Activated naive CD8-positive, alpha-beta T cell treated with anti-CD3 and anti-CD28 coated beads, Interleukin-2, amount 10 ng/mL, durations not matched to agents 7 days and 5 days (primary cell): ENCODE measurements at regions not wholly inside any gene's neighbourhood (a gene's known extent, or its start where the extent isn't known, plus 50 kb on each side); places are given as distances from the start of the nearest gene placed in this dataset.

Experiments
- ATAC-seq: fragments of 150-1000 bp; cut with Tn5 transposase; one replicate; pipeline ENCODE4 v1.10.0; 2021; ENCODE audit warnings: low read depth, moderate library complexity
- POLR2A ChIA-PET: fragments of 350-600 bp; sonication (Branson Sonifier 250); formaldehyde crosslinking; loops from one replicate; lab custom pipeline; 2021; ENCODE audit warnings: antibody characterized with exemption; lab: Charles Lee
- DNase-seq: peaks from one replicate; pipeline ENCODE4 v3.0.0; 2021
- H3K27ac Mint-ChIP-seq: one replicate; pipeline ENCODE4 v1.8.0; 2022; ENCODE audit warnings: mild to moderate bottlenecking, mixed read lengths
- H3K27me3 Mint-ChIP-seq: one replicate; pipeline ENCODE4 v1.8.0; 2022; ENCODE audit warnings: mild to moderate bottlenecking, moderate library complexity, mixed read lengths
- H3K36me3 Mint-ChIP-seq: one replicate; pipeline ENCODE4 v1.8.0; 2021; ENCODE audit warnings: mild to moderate bottlenecking, mixed read lengths
- H3K4me1 Mint-ChIP-seq: one replicate; pipeline ENCODE4 v1.8.0; 2021; ENCODE audit warnings: mixed read lengths
- H3K4me3 Mint-ChIP-seq: one replicate; pipeline ENCODE4 v1.8.0; 2022; ENCODE audit warnings: mild to moderate bottlenecking, moderate library complexity, mixed read lengths
- H3K9me3 Mint-ChIP-seq: one replicate; pipeline ENCODE4 v1.8.0; 2021; ENCODE audit warnings: mixed read lengths

DNA sequence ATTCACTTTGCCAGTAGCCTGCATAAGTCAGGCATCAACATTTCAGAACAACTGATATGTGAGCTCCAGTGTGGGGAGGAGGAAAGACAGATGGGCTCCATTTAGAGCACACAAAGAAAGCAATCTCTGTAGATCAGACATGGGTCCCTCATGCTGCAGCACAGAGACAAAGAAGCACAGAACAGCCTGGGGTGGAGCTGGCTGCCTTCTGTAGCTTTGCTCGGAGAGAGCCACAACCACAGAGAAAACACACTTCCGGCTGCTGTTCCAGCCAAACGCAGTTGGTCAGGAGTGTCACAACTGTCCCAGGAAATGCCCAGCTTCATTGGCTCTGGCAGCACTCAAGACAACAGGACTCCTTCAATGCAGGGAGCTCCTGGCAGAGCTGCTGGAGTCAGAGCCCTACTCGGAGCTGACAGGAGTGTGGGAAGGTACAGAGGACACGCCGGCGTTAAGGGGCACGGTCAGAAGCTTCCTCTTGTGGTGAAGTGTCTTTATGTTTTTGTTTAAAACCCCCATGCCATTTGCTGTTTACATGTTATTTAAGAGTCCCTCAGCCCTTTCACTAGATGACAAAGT, 494.4 kb downstream of the TCERG1L start:
- POLR2A ChIA-PET, result no interaction called here
- Mint-ChIP-seq H3K36me3 (no peaks in the 10 kb centered on the region), H3K4me1 (no peaks in the 10 kb centered on the region), H3K27ac (no peak overlapping the region), H3K4me3 (no peak overlapping the region), H3K9me3 (peaks cover 4% of the 10 kb centered on the region), H3K27me3 (no peaks in the 10 kb centered on the region)
- no peak for ATAC-seq
- no peak for DNase-seq

DNA sequence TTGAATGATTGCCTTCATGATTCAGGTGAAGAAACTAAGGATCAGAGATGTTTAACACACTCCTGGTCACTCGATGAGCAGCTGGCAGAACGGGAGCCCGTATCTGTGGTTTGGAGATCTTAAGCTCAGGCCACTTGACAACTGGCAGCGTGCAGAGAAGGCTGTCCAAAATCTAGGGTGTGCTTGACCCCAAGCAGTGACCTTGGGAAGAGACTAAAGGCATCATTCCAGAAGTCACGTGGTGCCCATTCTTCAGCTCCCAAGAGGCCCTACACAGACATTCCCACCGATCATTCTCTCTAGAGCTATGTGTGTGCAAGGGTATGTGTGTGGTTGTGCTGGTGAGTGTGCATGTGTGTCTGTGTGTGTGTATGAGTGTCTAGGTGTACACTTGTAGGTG, 493.8 kb downstream of the TCERG1L start:
- Mint-ChIP-seq H3K4me1 (no peaks in the 10 kb centered on the region), H3K4me3 (no peak overlapping the region), H3K36me3 (no peaks in the 10 kb centered on the region), H3K9me3 (peaks cover 4% of the 10 kb centered on the region), H3K27me3 (no peaks in the 10 kb centered on the region), H3K27ac (no peak overlapping the region)
- POLR2A ChIA-PET, result no interaction called here
- DNase-seq, result no peak
- ATAC-seq, result no peak

DNA sequence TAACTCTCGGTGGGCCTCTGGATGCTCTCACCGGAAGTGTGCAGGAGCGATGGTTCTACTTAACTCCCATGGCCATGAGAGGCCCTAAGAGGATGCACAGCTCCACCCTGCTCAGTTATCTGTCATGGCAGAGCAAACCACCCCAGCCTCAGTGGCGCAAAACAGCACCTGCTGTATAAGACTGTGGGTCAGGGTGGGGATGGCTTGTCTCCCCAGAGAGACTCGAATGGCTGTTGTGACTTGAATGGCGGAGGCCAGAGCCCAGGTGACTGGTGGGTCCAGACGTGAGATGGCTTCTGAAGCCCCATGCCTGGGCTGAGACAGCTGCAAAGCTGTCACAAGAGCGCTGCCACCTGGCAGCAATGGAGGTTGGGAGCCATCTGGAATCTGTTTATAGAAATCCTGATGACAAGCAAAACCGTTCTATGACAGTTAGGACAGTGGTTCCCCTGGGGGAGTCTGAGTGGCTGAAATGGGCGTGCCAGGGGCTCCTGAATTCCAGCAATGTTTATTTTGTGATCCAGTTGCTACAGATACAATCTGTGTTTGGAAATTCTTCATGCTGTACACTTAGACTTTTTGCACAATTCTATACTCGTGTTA, 490.5 kb downstream of the TCERG1L start:
- peaks cover 12% of the 10 kb centered on the region for H3K9me3 Mint-ChIP-seq
- POLR2A ChIA-PET, result no interaction called here
- DNase-seq (no peak), ATAC-seq (no peak)
- no peak overlapping the region for H3K27ac Mint-ChIP-seq
- H3K27me3 Mint-ChIP-seq, result no peaks in the 10 kb centered on the region
- H3K36me3 Mint-ChIP-seq, result no peaks in the 10 kb centered on the region
- no peaks in the 10 kb centered on the region for H3K4me1 Mint-ChIP-seq
- H3K4me3 Mint-ChIP-seq, result no peak overlapping the region

DNA sequence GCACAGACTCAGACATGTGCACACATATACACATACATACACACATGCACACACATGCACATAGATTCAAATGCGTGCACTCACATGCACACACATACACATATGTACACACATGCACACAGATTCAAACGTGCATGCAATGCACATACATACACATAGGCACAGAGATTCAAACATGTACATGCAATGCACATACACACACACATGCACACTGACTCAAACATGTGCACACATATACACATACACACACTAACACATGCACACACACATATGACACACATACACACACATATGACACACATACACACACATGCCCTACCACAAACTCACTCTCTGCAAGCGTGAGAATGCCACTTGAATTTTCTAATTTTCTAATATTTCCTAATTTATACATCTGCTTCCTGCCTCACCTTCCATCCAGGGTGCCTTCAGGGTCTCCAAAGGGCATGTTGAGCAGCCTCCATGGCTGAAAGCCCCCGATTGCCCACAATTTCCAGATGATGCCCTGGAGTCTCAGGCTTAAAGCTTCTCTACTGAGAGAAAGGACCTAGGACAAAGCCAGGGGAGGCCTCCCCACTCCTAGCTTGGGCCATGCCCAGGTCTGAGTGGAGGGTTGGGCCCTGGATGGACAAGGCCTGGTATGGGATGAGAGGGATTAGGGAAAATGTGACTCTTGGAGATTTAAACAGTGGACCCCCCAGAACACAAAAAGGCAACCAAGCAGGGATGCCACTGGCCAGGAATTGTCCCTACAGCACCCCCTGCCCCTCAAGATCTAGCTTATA, 487.1 kb downstream of the TCERG1L start:
- H3K27me3 Mint-ChIP-seq, result no peaks in the 10 kb centered on the region
- H3K27ac Mint-ChIP-seq, result no peak overlapping the region
- POLR2A ChIA-PET, result no interaction called here
- no peaks in the 10 kb centered on the region for H3K4me1 Mint-ChIP-seq
- H3K4me3 Mint-ChIP-seq, result no peak overlapping the region
- H3K36me3 Mint-ChIP-seq, result no peaks in the 10 kb centered on the region
- peaks cover 8% of the 10 kb centered on the region for H3K9me3 Mint-ChIP-seq
- ATAC-seq (no peak), DNase-seq (no peak)

DNA sequence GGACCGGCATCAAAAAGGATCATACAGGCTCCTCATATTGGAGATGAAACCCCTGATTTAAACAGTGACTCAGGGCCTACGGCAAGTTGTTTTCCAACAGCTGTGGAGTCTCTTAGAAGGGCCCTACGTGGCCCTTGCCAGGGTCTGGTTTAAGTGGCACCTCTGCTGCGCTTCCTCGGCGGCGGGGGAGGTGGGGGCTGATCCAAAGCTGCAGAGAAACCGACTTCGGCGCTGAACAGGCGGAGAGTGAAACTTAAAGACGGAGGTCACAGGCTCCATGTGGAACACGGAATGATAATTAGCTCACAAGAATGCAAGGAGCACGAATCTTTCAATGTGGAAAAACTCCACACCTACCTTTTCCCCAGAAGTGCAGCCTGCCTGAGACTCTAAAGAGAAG, 477.9 kb downstream of the TCERG1L start:
- no peak overlapping the region for H3K27ac Mint-ChIP-seq
- no peaks in the 10 kb centered on the region for H3K27me3 Mint-ChIP-seq
- peaks cover 4% of the 10 kb centered on the region for H3K9me3 Mint-ChIP-seq
- DNase-seq, result no peak
- no peak for ATAC-seq
- no peaks in the 10 kb centered on the region for H3K36me3 Mint-ChIP-seq
- POLR2A ChIA-PET, result no interaction called here
- H3K4me3 Mint-ChIP-seq, result no peak overlapping the region
- H3K4me1 Mint-ChIP-seq, result no peaks in the 10 kb centered on the region

DNA sequence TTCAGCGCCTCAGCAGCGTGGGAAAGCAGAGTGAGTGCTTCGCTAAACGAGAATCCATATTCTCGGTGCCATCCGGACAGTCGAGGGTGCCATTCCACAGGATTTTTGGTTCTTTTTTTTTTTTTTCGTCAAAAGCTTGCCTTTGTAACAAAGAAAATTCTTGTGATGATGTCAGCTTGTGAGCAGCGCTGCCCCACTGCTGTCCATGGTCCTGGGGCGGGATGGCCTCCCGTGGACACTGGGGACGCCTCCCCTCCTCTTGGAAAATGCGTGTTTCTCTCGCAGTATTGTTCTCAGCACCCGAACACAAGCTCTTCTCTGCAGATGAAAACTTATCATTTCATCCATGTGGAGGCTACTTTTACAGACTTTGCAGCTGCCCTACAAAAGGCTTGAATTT, 477.4 kb downstream of the TCERG1L start:
- Mint-ChIP-seq H3K27me3 (no peaks in the 10 kb centered on the region), H3K9me3 (peaks cover 4% of the 10 kb centered on the region), H3K4me3 (no peak overlapping the region), H3K4me1 (no peaks in the 10 kb centered on the region), H3K36me3 (no peaks in the 10 kb centered on the region), H3K27ac (no peak overlapping the region)
- ATAC-seq (no peak), DNase-seq (no peak)
- POLR2A ChIA-PET, result no interaction called here

DNA sequence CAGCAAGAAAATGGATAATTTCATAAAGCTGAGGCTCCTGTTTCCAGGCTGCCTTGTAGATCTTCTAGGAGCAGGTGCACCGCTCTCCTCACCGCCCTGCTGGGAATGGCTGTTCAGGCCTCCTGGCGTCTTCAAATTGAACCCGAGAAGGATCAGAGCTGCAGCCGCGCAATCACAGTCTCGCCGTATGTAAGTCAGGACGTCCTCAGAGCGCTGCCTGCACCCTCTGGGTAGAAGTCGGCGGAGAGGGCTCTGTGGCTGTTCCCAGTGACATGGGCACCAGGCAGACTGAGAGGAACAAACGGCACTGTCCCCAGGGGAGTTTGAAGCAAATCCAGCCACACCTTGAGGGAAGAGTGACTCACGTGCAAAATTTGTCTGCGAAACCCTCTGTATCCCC, 476.9 kb downstream of the TCERG1L start:
- H3K4me1 Mint-ChIP-seq, result no peaks in the 10 kb centered on the region
- no peaks in the 10 kb centered on the region for H3K36me3 Mint-ChIP-seq
- H3K27ac Mint-ChIP-seq, result no peak overlapping the region
- DNase-seq, result no peak
- H3K27me3 Mint-ChIP-seq, result no peaks in the 10 kb centered on the region
- no peak overlapping the region for H3K4me3 Mint-ChIP-seq
- H3K9me3 Mint-ChIP-seq, result peaks cover 4% of the 10 kb centered on the region
- no peak for ATAC-seq
- POLR2A ChIA-PET, result no interaction called here

DNA sequence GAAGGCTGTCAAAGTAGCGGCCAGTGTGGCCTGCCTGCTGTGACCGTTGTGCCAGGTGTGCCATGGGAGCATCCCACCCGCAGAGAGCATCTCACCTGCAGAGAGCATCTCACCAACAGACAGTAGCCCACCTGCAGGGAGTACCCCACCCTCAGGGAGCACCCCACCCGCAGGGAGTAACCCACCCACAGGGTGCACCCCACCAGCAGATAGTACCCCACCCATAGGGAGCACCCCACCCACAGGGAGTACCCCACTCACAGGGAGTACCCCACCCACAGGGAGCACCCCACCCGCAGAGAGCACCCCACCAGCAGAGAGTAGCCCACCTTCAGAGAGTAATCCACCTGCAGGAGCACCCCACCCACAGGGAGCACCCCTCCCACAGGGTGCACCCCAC, 476.5 kb downstream of the TCERG1L start:
- H3K27me3 Mint-ChIP-seq, result no peaks in the 10 kb centered on the region

DNA sequence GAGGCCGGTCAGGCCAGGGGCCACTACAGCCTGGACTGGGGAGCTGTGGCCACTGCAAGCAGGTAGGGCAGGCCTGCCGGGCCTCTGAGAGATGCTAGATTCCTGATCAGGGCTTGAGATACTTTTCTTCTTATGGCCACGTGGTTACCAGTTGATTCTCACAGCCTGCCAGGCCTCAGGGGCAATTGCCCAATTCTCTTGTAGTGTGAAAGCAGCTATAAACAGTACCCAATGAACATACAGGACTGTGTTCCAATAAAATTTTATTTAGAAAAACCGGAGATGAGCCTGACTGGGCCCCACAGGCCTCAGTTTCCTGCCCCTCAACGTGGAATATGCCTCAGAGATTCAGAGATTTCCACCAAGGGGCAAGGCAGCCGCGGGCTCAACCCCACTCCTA, 475.2 kb downstream of the TCERG1L start:
- Mint-ChIP-seq H3K36me3 (no peaks in the 10 kb centered on the region), H3K9me3 (peaks cover 4% of the 10 kb centered on the region), H3K27ac (no peak overlapping the region), H3K27me3 (no peaks in the 10 kb centered on the region), H3K4me1 (no peaks in the 10 kb centered on the region), H3K4me3 (no peak overlapping the region)
- DNase-seq, result no peak
- POLR2A ChIA-PET, result no interaction called here
- ATAC-seq, result no peak

More for the DNA sequence above, 476.5 kb downstream of the TCERG1L start:
- Mint-ChIP-seq H3K36me3 (no peaks in the 10 kb centered on the region), H3K4me1 (no peaks in the 10 kb centered on the region), H3K4me3 (no peak overlapping the region), H3K9me3 (peaks cover 4% of the 10 kb centered on the region), H3K27ac (no peak overlapping the region)
- DNase-seq, result no peak
- POLR2A ChIA-PET, result no interaction called here
- ATAC-seq, result no peak

DNA sequence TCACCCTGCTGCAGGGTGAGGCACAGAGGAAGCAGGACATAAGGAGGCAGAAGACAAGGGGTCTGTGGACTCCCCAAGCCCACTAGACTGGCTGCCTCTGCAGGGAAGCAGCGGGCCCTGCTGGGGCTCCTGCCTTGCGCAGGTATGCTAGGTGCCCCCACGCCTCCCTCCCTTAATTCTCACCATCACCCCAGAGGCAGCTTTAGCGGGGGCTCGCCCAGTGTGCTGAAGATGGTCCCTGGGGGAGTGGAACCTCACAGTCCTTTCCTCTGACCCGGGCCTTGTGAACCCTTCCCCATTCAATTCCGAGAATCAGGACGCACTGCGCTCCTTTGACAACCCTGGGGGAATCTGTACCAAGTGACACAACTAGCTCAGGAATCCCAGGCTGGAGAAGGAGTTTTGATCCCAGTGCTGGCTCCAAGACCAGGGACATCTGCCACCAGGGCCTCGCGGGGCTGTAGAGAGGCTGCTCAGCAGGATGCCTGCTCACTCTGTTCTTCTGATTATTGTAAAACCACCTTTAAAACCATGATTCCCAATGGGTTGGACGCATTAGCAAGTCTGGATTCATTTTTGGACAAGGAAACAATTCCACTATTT, 468.4 kb downstream of the TCERG1L start:
- Mint-ChIP-seq H3K27me3 (no peaks in the 10 kb centered on the region), H3K4me3 (no peak overlapping the region), H3K9me3 (no peaks in the 10 kb centered on the region), H3K27ac (no peak overlapping the region), H3K4me1 (no peaks in the 10 kb centered on the region), H3K36me3 (no peaks in the 10 kb centered on the region)
- no peak for DNase-seq
- no peak for ATAC-seq
- POLR2A ChIA-PET, result no interaction called here

DNA sequence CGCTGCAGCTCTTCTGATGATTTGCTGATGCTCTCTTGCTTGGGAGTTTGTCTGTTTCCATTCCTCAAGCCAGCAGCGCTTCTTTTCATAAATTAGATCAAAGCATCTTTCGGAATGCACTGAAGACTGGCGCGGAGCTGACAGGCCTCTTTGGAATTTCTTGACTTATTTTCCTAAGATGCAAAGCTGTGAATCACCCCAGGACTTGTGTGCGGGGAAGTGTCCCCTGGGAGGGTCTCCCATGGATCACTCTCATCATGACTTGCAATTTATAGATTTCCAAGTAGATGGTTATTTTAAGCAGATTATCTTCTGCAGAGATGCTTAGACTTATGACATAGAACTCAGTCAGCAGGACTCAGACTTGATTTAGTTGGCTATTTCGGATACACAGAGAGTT, 467.2 kb downstream of the TCERG1L start:
- DNase-seq, result no peak
- H3K4me1 Mint-ChIP-seq, result no peaks in the 10 kb centered on the region
- ATAC-seq, result no peak
- H3K27me3 Mint-ChIP-seq, result no peaks in the 10 kb centered on the region
- H3K4me3 Mint-ChIP-seq, result no peak overlapping the region
- no peaks in the 10 kb centered on the region for H3K36me3 Mint-ChIP-seq
- POLR2A ChIA-PET, result no interaction called here
- no peak overlapping the region for H3K27ac Mint-ChIP-seq
- H3K9me3 Mint-ChIP-seq, result no peaks in the 10 kb centered on the region

DNA sequence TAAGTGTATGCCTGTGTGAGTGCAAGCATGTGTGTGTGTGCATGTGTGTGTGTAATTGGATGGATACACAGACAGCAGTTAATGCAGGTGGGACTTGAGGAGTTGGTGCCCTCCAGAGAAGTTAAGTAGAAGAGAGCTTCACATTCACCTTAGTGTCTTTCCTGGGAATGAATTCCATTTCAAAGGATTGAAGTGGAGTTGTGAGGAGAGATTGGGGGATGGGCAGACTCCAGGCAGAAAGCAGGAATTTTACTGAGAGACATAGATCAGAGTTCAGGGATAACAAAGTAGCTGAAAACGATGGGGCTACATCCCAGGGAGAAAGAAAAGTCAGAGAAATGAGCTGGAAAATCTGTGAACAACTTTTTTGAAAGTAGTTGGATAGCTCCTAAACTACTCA, 464.4 kb downstream of the TCERG1L start:
- no peak overlapping the region for H3K4me3 Mint-ChIP-seq
- no peak for DNase-seq
- H3K9me3 Mint-ChIP-seq, result no peaks in the 10 kb centered on the region
- ATAC-seq, result no peak
- H3K27ac Mint-ChIP-seq, result no peak overlapping the region
- no peaks in the 10 kb centered on the region for H3K4me1 Mint-ChIP-seq
- H3K36me3 Mint-ChIP-seq, result no peaks in the 10 kb centered on the region
- H3K27me3 Mint-ChIP-seq, result no peaks in the 10 kb centered on the region
- POLR2A ChIA-PET, result no interaction called here

DNA sequence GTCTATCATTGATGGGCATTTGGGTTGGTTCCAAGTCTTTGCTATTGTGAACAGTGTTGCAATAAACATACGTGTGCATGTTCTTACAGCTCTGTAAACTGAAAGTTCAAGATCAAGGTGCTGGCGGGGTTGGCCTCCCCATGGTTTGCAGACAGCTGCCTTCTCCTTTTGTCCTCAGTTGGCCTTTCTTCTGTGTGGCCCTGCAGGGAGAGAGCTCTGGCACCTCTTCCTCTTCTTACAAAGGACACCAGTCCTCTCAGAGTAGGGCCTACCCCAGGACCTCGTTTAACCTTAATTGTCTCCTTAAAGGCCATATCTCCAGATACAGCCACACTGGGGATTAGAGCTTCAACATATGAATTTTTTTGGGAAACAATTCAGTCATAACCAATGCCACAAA, 462.7 kb downstream of the TCERG1L start:
- Mint-ChIP-seq H3K27me3 (no peaks in the 10 kb centered on the region), H3K36me3 (no peaks in the 10 kb centered on the region), H3K27ac (no peak overlapping the region), H3K4me3 (no peak overlapping the region), H3K9me3 (peaks cover 2% of the 10 kb centered on the region), H3K4me1 (no peaks in the 10 kb centered on the region)
- DNase-seq, result no peak
- POLR2A ChIA-PET, result no interaction called here
- ATAC-seq, result no peak

DNA sequence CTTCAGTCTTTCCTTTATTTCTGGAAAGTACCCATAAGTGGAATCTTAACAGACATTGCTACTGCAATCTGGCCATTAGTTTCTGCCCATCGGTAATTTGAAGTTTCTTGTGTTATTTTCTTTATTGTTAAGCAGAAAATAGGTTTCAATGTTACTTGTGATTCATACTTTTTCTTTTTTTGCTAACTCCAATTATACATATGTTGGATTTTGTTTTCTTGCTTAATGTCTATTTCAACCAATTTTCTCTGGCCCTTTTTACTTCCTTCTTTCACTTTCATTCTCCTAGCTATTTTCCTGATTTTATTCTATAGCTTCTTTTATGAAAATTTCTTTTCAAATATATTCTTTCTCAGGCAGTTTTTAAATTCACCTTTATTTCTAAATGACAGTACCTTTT, 457.4 kb downstream of the TCERG1L start:
- POLR2A ChIA-PET, result no interaction called here
- H3K36me3 Mint-ChIP-seq, result no peaks in the 10 kb centered on the region
- no peak overlapping the region for H3K4me3 Mint-ChIP-seq
- peaks cover 2% of the 10 kb centered on the region for H3K9me3 Mint-ChIP-seq
- no peaks in the 10 kb centered on the region for H3K4me1 Mint-ChIP-seq
- DNase-seq (no peak), ATAC-seq (no peak)
- no peak overlapping the region for H3K27ac Mint-ChIP-seq
- no peaks in the 10 kb centered on the region for H3K27me3 Mint-ChIP-seq
